ENCODE measurements at regions not wholly inside any gene's neighbourhood (a gene's known extent, or its start where the extent isn't known, plus 50 kb on each side); places are given as distances from the start of the nearest gene placed in this dataset.
"Not testable (repeated sequence)": the region's sequence is repeated elsewhere in the genome, so short reads cannot be mapped to it uniquely, and the experiment has no call there.

DNA sequence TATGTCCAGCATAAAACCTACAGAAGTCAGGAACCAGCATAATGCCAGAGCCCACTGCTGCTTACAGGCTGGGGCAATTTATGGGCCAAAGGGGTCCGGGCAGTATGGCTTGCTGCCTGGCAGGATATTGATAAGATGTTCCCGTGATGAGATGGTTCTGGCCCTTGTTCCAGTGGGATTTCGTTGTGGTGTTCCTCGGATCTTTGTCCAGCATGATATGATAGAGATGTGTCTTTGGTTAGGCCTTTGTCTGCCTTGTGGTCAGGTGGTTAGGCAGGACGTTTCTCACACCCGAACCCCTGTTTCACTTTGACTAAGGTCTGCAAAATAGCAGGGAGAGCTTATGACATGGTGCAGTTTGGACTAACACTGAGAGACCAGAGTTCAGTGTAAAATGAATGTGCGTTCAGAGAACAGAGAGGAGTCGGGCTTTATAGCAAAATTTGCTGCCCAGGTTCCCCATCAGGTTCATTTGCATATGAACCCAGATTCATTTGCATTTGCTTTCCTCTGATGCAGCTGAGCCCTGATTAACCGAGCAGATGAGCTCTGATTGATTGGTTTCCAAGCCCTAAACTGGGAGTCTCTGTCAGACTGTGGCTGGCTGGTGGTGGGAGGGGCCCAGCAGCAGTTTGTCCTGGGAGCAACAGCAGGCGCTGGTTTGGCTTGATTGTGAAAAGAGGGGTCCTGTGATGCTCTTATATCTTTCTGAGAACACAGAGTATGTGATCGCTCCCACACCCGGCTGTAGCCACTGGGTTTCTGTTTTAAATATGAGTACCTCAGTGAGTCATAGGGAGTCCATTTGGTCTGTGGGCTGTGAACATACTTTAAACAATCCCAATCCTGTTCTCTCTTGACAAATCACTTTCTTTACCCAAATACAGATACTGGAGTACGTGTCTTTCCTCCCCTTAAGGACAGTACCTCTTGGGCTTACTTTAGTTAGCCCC lies 156.3 kb upstream of the PZP start:
- DNase-seq = peak; percentile 47

DNA sequence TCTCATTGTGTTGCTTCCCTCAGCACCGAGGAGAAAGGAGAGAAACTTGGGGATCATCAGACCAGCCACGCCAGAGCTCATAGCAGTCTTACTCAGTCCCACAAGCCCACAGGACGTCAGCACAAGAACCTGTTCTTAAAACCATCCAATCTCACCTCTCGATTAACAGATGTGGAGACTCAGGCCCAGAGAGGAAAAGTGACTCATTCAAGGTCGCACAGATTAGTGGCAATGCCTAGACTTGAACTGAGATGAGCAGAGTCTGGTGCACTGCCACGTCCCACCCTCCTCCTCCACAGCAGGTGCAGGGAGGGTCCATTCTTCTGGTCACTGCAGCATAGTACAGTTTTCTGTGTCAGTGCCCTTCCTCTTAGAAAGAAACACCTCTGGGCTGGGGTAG lies 154.9 kb upstream of the PZP start:
- DNase-seq = no peak

DNA sequence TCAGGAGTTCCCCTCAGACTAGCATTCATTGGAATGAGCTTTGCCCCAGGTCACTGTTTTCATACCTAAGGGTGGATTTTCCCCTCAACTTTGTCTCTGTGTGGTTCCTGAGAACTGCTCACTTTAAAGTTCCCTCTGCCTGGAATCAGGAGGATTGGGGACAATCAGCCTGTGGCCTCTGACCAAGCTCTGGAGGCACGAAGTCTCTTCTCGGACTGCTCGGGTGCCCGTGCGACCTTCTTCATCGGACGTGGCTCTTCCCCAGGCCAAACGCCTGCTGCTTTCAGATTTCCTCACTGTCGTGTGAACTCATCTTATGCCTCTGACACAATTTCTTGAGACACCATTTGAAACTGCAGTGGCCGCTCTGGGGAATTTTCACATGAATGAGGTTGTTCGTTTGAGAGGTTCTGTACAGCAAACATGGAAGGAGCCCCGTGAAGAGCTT lies 153.7 kb upstream of the PZP start:
- no peak for DNase-seq

DNA sequence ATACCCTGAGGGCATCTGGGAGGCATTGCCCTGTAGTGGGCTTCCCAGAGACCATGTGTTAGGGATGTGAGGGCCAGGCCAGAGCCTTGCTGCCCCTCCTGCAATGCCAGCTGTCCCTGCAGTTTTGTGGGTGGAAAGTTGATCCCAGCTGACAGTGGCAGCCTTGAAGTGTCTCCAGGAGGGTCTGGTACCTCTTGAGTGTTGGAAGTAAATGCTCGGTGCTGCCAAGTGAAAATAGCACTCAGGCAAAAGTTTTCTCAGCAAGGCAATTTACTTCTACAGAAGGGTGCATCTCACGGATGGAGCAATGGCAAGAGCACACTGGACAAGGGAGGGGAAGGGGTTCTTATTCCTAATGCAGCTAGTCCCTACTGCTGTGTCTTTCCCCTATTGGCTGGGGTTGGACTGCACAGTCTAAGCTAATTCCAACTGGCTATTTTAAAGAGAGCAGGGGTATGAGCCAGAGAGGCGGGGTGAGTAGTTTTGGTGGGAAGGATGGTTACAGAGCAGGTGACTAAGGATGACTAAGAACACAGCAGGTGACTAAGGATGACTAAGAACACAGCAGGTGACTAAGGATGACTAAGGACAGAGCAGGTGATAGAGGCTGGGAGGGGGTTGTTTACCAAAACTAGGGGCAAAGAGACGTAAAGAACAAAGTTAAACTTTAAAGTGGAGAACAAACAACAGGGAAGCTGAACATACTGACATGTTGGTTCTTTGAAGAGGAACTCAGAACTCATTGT lies 146.0 kb upstream of the PZP start:
- not testable (repeated sequence) for DNase-seq

DNA sequence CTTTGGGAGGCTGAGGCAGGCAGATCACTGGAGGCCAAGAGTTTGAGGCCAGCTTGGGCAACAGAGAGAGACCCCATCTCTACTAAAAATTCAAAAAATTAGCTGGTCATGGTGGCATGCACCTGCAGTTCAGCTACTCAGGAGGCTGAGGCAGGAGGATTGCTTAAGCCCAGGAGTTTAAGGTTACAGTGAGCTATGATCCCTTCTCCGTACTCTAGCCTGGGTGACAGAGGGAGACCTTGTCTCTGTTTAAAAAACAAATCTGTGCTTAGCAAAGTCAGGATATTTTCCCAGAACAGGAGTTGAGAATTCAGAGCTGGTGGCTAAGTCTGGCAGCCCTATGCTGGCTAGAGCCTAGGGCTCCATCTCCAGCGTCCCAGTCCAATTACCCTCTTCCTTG lies 142.9 kb upstream of the PZP start:
- DNase-seq = no peak

DNA sequence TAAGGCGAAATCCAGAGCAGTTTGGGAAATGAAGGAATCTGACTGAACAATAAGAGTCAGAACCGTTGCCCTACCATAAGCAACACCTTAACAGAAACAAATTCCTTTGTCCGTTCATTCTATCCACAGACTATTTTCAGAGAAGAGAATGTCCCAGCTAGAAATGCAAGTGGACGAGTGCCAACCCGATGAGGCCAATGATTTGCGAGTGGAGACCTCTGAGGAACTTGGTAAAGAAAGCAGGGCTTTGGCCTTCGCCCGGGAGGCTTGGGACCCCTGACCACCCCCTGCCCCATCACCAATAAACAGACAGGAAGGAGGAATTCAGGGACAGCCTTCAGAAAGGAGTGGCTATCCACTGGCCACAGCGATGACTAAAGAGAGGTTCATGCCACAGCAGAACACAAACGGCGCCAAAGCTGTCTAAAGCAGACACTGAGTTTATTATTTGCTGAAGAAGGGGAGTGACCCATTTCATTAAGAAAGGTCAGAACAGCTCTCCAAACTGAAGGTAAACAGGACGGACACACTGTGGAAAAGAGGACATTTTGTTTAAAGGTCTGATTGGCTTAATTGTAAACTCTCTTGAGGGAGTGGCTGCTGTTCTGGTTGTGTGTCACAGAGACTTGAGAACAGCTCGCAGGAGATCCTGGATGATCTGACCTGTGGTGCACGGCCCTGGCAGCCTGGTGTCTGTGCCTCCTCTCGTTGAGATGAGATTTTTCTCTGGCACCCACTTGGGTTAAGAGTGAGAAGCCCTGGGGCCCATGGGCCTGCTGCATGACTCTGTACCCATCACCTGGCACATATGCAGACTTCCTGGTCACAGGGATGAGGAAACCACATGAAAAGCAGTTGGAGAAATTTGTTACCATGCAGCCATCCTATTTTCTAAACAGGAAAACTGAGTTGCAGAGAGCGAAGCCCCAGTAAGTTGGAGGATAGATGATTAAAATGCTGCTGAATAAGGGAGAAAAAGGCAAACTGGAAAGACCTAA lies 142.0 kb upstream of the PZP start:
- no peak for DNase-seq

DNA sequence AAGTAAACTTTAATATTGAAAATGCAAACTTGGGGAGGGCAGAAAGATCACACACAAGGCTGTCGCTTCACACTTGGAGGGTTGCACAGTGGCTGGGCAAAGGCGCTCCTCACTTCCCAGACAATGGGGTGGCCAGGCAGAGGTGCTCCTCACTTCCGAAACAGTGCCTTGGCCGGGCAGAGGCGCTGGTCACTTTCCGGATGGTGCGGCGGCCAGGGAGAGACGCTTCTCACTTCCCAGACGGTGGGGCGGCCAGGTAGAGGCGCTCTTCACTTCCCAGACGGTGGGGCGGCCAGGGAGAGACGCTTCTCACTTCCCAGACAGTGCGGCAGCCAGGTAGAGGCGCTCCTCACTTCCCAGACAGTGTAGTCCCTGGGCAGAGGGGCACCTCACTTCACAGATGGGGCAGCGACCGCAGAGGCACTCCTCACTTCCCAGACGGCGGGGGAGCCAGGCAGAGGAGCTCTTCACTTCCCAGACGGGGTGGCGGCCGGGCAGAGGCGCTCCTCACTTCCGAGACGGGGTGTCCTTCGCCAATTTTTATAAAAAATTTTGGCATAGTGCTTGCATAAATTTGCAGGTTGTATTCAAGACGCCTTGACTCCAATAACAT lies 140.8 kb upstream of the PZP start:
- no peak for DNase-seq

DNA sequence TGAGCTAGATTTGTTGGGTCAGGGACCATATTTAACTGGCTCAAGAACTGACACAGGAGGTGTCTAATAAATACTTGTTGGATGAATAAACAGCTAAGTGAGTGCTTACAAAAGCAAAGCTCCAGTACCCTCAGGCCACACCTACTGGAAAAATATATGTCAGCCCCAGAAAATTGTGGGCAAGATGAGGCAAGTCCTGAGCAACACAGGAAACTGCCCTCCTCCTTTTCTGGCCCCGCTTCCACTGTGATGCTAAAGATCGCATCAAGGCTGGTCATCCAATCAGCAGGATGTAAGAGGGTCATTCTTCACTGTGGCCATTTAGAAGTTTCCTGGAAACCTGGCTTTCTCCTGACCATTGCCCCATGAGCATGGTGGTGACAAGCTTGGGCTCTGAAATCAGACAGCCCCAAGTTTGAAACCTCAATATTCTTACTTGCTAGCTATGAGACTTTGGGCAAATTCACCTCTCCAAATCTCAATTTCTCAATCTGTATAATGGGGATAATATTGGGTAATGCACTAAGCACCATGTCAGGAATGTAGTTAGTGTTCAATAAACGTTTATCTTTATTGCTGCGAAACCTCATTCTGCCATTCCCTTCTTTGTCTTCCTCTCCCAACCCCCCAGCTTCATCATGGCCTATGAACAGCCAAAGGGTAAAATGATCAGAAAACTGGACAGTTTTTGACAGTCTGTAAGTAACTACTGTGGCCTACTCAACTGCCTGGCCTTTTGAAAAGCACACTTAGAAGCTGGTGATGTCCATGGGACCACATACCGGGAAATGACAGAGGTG lies 139.3 kb upstream of the PZP start:
- DNase-seq = peak; percentile 41

DNA sequence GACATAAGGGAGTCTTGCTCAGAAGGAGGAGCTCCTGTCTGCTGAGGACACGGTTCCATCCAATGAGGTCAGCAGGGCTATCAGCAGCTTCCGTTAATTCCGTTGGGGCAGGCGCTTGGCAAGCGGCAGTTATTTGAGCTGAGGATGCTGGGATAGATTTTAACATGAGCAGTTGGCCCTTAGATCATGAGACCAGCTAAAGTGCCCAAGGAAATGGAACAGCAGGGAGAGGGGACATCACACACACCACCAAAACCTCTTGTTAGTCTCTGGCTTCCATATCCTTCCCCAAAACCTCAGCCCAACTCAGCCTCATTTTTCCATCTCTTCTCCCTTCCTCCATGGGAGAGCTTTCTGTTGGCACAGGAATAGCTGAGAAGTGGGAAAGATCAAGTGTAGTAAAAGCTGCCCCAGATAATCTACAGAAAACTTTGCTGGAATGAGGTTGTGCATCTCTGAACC lies 138.7 kb upstream of the PZP start:
- DNase-seq = no peak

DNA sequence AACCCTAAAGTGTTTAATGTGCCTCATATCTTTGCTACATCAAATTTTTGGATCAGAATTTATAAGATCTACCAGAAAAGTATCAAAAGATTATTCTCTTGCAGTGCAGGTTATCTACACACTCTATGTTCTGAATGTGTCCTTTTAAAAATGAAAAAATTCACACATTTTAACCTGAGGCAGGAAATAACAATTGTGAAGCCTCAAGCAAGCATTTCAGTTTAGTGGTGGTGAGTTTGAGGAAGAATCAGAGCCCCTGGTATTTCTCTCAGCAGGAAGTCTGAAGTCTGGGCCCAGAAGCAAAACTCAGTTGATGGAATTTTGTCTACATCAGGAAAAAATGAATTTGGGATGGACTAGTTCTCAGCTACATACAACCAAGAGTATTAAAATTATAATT lies 137.0 kb upstream of the PZP start:
- DNase-seq = no peak

DNA sequence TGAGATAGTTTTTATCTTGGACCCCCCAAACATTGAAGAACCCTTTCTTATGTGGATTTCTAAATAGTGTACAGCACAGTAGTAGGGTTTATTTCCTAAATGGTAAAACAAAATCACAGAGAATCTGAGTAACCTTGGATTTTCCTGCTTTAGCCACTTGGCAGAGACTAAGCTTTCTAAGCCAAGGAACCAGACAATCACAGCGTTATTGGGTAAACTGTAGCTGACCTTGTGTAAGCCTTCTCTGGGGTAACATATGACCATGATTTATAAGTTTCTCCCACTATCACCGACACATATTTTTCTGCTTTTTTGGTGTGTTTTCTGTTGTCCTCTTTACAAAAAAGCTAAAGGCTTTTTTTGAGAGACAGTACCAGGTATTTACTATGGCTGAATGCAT lies 136.3 kb upstream of the PZP start:
- no peak for DNase-seq

DNA sequence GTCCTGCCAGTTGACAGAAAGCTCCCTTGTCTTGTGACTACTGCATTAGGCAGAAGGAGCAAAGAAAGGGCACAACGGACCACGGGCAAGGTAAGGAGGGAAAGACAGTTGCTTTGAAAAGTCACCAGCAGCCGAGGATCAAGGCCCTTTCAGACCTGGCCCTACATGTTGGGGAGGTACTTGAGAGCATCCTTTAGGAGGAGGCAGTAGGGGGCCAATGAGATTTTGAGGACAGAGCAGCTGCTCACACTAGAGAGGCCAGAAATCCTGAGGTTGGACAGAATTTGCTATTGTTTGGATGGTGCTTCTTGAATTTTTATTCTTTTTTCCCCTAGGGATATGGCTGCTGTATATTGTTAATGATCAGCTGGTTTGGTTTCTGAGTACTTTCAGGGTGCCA lies 135.5 kb upstream of the PZP start:
- DNase-seq = no peak

DNA sequence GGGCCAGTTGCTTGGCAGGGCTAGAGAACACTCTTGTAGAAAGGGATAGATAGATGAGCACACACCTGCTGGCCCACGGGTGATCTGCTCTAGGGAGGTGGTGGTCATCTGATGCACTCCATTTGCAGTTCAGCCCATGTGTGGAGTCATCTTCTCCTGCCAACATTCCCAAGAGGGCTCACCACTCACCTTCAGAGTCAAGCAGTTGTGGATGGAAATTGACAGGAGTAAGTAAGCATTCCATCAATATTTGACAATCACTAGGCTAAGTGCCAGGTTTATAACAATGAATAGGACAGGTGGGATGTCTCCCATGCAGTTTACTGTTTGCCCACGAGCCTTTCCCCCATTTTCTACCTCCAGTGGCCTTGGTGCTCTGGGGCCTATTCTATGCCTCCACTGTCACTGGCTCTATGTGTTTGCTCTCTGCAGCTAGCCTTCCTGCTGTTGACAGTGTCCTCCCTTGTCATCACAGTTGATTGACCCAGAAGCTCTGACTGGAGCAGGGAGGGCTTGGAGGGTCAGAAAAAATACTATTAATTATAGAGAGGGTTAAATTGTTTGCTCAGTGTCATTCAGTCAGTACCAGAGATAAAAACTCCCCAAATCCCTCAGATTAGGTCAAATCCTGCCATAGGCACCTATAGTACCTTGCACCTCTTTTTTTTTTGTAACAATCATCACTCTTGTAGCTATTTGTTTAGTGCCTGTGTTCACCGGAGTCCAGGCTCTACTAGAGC lies 134.6 kb upstream of the PZP start:
- no peak for DNase-seq

DNA sequence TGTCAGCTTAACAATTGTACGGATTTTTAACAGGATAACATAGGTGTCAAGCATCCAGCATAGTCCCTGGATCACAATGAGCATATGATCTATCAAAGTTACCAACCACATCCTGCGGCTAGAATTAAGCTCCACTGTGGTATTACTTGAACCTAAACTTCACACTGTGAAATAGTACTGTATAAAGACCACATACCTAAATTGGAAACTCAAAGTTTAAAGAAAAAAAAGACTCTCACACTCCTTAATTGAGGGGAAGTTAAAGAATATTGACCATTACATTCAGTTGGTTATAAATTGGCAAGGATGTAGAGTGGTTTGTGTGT lies 133.0 kb upstream of the PZP start:
- DNase-seq = no peak

DNA sequence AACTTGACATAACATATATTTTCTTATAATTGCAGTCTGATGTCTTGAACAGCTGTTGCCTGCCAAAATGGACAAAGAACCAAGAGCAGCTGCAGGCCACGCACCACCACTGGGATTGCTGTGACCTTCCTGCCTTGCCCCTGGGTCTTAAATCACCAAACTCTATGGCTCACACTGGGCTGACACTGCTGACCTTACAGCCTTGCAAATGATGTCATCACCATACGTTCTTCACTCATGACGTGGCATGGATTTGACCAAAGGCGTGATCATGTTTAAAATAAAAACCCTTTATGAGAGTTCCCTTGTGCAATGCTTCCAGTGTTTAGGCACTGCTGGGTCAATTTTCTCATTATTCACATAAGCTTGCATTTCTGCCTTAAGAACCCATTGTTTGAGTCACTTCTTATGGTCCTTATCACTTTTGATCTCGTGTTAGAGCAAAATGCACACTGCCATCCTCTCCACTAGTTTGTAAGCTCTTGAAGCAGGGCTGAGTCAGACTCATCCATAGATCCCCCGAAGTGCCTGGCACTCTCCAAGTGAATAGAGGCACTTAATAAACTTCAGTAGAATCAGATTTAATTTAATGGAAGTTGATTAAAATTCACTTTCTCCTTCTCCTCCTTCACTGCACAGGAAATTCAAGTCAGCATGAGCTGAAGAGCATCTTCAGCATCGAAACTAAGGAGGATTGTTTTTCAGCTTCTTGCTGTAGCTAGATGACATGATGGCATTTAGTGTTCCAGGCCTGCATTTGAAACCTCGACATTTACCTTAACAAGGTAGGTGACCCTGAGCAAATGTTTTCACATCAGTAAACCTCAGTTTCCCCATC lies 132.4 kb upstream of the PZP start:
- DNase-seq = no peak

DNA sequence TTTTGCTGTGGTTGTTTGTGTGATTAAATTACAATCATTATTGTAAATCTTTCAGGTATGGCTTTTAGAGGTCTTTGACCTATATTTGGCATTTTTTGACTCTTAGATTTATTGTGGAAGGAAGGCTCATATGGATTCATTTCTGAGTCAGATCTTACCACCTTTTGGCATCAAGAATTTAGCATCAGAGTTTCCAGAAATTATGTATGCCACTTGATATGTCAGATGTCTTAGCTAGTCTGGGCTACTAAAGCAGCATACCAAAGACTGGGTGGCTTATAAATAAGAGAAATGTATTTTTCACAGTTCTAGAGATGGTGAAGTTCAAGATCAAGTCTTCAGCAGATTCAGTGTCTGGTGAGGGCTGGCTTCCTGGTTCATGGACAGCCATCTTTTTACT lies 129.5 kb upstream of the PZP start:
- DNase-seq = no peak

DNA sequence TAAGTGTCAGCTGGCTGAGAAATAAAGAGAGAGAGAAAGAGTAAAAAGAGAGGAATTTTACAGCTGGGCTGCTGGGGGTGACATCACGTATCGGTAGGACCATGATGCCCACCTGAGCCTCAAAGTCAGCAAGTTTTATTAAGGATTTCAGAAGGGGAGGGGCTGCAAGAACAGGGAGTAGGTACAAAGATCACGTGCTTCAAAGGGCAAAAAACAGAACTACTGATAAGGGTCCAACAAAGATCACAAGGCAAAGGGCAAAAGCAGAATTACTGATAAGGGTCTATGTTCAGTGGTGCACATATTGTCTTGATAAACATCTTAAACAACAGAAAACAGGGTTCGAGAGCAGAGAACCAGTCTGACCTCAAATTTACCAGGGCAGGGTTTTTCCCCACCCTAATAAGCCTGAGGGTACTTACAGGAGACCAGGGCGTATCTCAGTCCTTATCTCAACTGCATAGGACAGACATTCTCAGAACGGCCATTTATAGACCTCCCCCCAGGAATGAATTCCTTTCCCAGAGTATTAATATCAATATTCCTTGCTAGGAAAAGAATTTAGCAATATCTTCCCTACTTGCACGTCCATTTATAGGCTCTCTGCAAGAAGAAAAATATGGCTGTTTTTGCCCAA lies 128.3 kb upstream of the PZP start:
- DNase-seq = not testable (repeated sequence)

DNA sequence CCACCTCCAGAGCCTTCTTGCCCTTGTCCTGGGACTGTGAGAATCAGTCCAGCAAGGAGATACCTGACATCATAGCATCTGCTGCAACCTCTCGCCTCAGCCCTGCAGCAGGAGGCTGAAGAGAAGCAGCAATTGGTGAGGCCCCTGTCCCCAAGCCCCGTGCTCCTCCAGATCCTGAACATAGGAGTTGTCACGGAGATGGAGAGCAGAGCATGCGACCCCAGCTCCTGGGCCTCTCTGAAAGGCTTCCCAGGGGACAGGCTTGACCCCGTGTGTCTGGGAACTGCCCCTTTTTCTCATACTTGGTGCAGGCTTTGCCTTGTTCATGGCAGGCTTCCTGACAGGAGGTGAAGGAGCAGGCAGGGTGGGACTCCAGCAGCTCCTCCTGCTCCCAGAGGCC lies 127.7 kb upstream of the PZP start:
- DNase-seq = no peak

DNA sequence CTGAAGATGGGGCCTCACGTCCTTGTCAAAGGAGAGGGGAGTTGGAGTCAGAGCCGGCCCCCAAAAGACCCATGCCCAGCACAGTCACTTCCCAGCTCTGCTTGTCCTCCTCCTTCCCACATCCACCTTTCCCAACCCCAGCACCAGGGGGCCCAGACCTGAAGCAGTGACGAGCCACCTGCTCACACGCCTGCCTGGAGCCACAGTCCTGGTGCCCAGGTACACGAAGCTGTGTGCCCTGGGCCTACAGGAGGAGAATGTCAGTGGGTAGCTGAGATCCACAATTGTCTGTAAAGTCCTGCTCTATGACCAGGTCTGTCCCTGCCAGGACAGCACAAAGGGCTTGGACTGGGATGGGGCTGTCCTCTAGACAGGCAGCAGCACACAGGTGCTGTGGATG lies 126.8 kb upstream of the PZP start:
- DNase-seq = no peak

All from NCI-H226 (cell line).